WERI-Rb-1 (cell line): ENCODE measurements at regions not wholly inside any gene's neighbourhood (a gene's known extent, or its start where the extent isn't known, plus 50 kb on each side); places are given as distances from the start of the nearest gene placed in this dataset.

Experiments
- DNase-seq: peaks from one replicate; pipeline ENCODE4 v3.0.0-alpha.2; 2020
- H3K27ac ChIP-seq: fragments of 250-450 bp; sonication (Bioruptor Pico); 2 replicates; pipeline ENCODE4 v1.5.1; 2020; ENCODE audit warnings: mild to moderate bottlenecking, moderate library complexity
- H3K27me3 ChIP-seq: fragments of 250-450 bp; sonication (Bioruptor Pico); 2 replicates; pipeline ENCODE4 v1.5.1; 2021; ENCODE audit warnings: mild to moderate bottlenecking, low read depth, moderate library complexity; ENCODE audit not compliant: insufficient read depth, severe bottlenecking
- H3K36me3 ChIP-seq: fragments of 250-450 bp; sonication (Bioruptor Pico); 2 replicates; pipeline ENCODE4 v1.5.1; 2020; ENCODE audit warnings: mild to moderate bottlenecking, moderate library complexity
- H3K4me3 ChIP-seq: 2 replicates; pipeline ENCODE4 v1.5.1; 2011; ENCODE audit warnings: low read depth, mild to moderate bottlenecking, control low read depth, low read length
- H3K9me3 ChIP-seq: fragments of 250-450 bp; sonication (Bioruptor Pico); 2 replicates; pipeline ENCODE4 v1.5.1; 2021; ENCODE audit warnings: mild to moderate bottlenecking, moderate library complexity; ENCODE audit not compliant: severe bottlenecking
- CTCF ChIP-seq: IDR thresholded peaks from 2 replicates; pipeline ENCODE4 v1.5.1; 2011; ENCODE audit warnings: low read depth, mild to moderate bottlenecking, control low read depth, inconsistent platforms, low read length

- no peak for DNase-seq
- Histone ChIP-seq H3K27me3 (no peaks in the 10 kb centered on the region), H3K27ac (no peak overlapping the region), H3K4me3 (no peak overlapping the region), H3K9me3 (no peaks in the 10 kb centered on the region), H3K36me3 (no peaks in the 10 kb centered on the region)
- TF ChIP-seq CTCF = peak; percentile 22; the same call in 1 of the 2 replicates
Observed at GRCh38 chr1:191831572-191831971, 326.7 kb upstream of the RGS18 start.

GRCh38 chr1:191839891-191840290 lies 318.4 kb upstream of the RGS18 start:
- Histone ChIP-seq H3K4me3 (no peak overlapping the region), H3K27ac (no peak overlapping the region), H3K36me3 (no peaks in the 10 kb centered on the region), H3K9me3 (no peaks in the 10 kb centered on the region), H3K27me3 (no peaks in the 10 kb centered on the region)
- TF ChIP-seq CTCF = no peak
- DNase-seq = no peak

GRCh38 chr1:191851799-191852595 lies 306.3 kb upstream of the RGS18 start:
- Histone ChIP-seq H3K4me3 (no peak overlapping the region), H3K36me3 (no peaks in the 10 kb centered on the region), H3K9me3 (no peaks in the 10 kb centered on the region), H3K27ac (no peak overlapping the region), H3K27me3 (no peaks in the 10 kb centered on the region)
- TF ChIP-seq CTCF = no peak
- DNase-seq = no peak

GRCh38 chr1:191852907-191853306 lies 305.4 kb upstream of the RGS18 start:
- no peaks in the 10 kb centered on the region for H3K9me3 ChIP-seq
- H3K36me3 ChIP-seq = no peaks in the 10 kb centered on the region
- H3K4me3 ChIP-seq = no peak overlapping the region
- H3K27ac ChIP-seq = no peak overlapping the region
- no peak for TF ChIP-seq CTCF
- no peak for DNase-seq
- H3K27me3 ChIP-seq = no peaks in the 10 kb centered on the region

- no peaks in the 10 kb centered on the region for H3K9me3 ChIP-seq
- no peaks in the 10 kb centered on the region for H3K27me3 ChIP-seq
- DNase-seq = no peak
- H3K27ac ChIP-seq = no peak overlapping the region
- H3K36me3 ChIP-seq = no peaks in the 10 kb centered on the region
- no peak for TF ChIP-seq CTCF
- H3K4me3 ChIP-seq = no peak overlapping the region
Observed at GRCh38 chr1:191857600-191857999, 300.7 kb upstream of the RGS18 start.

- Histone ChIP-seq H3K4me3 (no peak overlapping the region), H3K9me3 (no peaks in the 10 kb centered on the region), H3K36me3 (no peaks in the 10 kb centered on the region), H3K27ac (no peak overlapping the region), H3K27me3 (no peaks in the 10 kb centered on the region)
- no peak for DNase-seq
- no peak for TF ChIP-seq CTCF
Observed at GRCh38 chr1:191865479-191865878, 292.8 kb upstream of the RGS18 start.
